WTC11 (cell line): ENCODE measurements at regions not wholly inside any gene's neighbourhood (a gene's known extent, or its start where the extent isn't known, plus 50 kb on each side); places are given as distances from the start of the nearest gene placed in this dataset.

Source experiments
- ATAC-seq: fragments of 200-7000 bp; cut with Tn5 transposase; 2 replicates; pipeline ENCODE4 v1.10.0; 2021; ENCODE audit warnings: mild to moderate bottlenecking, moderate library complexity
- CTCF ChIA-PET: fragments of 300-600 bp; sonication (Branson Sonifier 250); formaldehyde crosslinking; loops from one replicate; lab custom pipeline; 2021; ENCODE audit warnings: antibody characterized with exemption; lab: Charles Lee
- POLR2A ChIA-PET: fragments of 350-600 bp; sonication (Branson Sonifier 250); formaldehyde crosslinking; loops from one replicate; lab custom pipeline; 2021; ENCODE audit warnings: antibody characterized with exemption; lab: Charles Lee
- DNase-seq: peaks from one replicate; pipeline ENCODE4 v3.0.0; 2021; ENCODE audit warnings: low spot score
- H3K27ac Mint-ChIP-seq: 2 replicates; pipeline ENCODE4 v1.8.0; 2021; ENCODE audit warnings: mixed read lengths
- H3K27me3 Mint-ChIP-seq: 2 replicates; pipeline ENCODE4 v1.8.0; 2021; ENCODE audit warnings: low read depth, mild to moderate bottlenecking, moderate library complexity, mixed read lengths
- H3K36me3 Mint-ChIP-seq: 2 replicates; pipeline ENCODE4 v1.8.0; 2021; ENCODE audit warnings: mixed read lengths
- H3K4me1 Mint-ChIP-seq: 2 replicates; pipeline ENCODE4 v1.8.0; 2022; ENCODE audit warnings: mixed read lengths
- H3K4me3 Mint-ChIP-seq: 2 replicates; pipeline ENCODE4 v1.8.0; 2021; ENCODE audit warnings: mild to moderate bottlenecking, moderate library complexity, mixed read lengths
- H3K9me3 Mint-ChIP-seq: 2 replicates; pipeline ENCODE4 v1.8.0; 2021; ENCODE audit warnings: mixed read lengths
- ATF3 ChIP-seq: sonication (generic); formaldehyde crosslinking; conservative IDR thresholded peaks from 2 replicates; pipeline ENCODE4 v1.8.1; 2022; ENCODE audit warnings: mild to moderate bottlenecking, missing genetic modification reagents
- CREM ChIP-seq: sonication (generic); formaldehyde crosslinking; IDR thresholded peaks from 2 replicates; pipeline ENCODE4 v1.8.1; 2022; ENCODE audit warnings: mild to moderate bottlenecking, missing genetic modification reagents, moderate library complexity
- GRHL2 ChIP-seq: fragments of 250-450 bp; sonication (Bioruptor Pico); IDR thresholded peaks from 2 replicates; pipeline ENCODE4 v1.8.0; 2022; ENCODE audit warnings: mild to moderate bottlenecking, moderate library complexity; ENCODE audit not compliant: insufficient replicate concordance, severe bottlenecking
- NFATC4 ChIP-seq: fragments of 250-450 bp; sonication (Bioruptor Pico); IDR thresholded peaks from 2 replicates; pipeline ENCODE4 v1.9.0; 2021; ENCODE audit warnings: mild to moderate bottlenecking
- NFE2L1 ChIP-seq: sonication (generic); formaldehyde crosslinking; IDR thresholded peaks from 2 replicates; pipeline ENCODE4 v1.8.1; 2023; ENCODE audit warnings: missing genetic modification reagents
- NR3C1 ChIP-seq: sonication (generic); formaldehyde crosslinking; conservative IDR thresholded peaks from 2 replicates; pipeline ENCODE4 v1.8.1; 2023; ENCODE audit warnings: low read depth, mild to moderate bottlenecking, missing genetic modification reagents
- PREB ChIP-seq: sonication (generic); formaldehyde crosslinking; IDR thresholded peaks from 2 replicates; pipeline ENCODE4 v1.8.1; 2022; ENCODE audit warnings: mild to moderate bottlenecking, missing genetic modification reagents, moderate library complexity, borderline replicate concordance
- STAT6 ChIP-seq: sonication (generic); formaldehyde crosslinking; conservative IDR thresholded peaks from 2 replicates; pipeline ENCODE4 v1.8.1; 2023; ENCODE audit warnings: mild to moderate bottlenecking, low read depth, missing genetic modification reagents, moderate library complexity
- ZNF317 ChIP-seq: sonication (generic); formaldehyde crosslinking; IDR thresholded peaks from 2 replicates; pipeline ENCODE4 v1.8.1; 2023; ENCODE audit warnings: low read depth, mild to moderate bottlenecking, moderate library complexity, missing genetic modification reagents, borderline replicate concordance
- TF ChIP-seq, protein P1 (sequence below): sonication (generic); formaldehyde crosslinking; IDR thresholded peaks from 2 replicates; pipeline ENCODE4 v1.8.1; 2023; ENCODE audit warnings: mild to moderate bottlenecking, missing genetic modification reagents, moderate library complexity
- TF ChIP-seq, protein P2 (sequence below): sonication (generic); formaldehyde crosslinking; IDR thresholded peaks from 2 replicates; pipeline ENCODE4 v1.8.0; 2022; ENCODE audit warnings: mild to moderate bottlenecking, missing genetic modification reagents
- TF ChIP-seq, protein P3 (sequence below): sonication (generic); formaldehyde crosslinking; IDR thresholded peaks from 2 replicates; pipeline ENCODE4 v1.8.1; 2022; ENCODE audit warnings: missing genetic modification reagents, borderline replicate concordance
- TF ChIP-seq, protein P4 (sequence below): sonication (generic); formaldehyde crosslinking; IDR thresholded peaks from 2 replicates; pipeline ENCODE4 v1.8.0; 2023; ENCODE audit warnings: mild to moderate bottlenecking, missing genetic modification reagents
- TF ChIP-seq, protein P5 (sequence below): sonication (generic); formaldehyde crosslinking; IDR thresholded peaks from 2 replicates; pipeline ENCODE4 v1.8.1; 2023; ENCODE audit warnings: mild to moderate bottlenecking, missing genetic modification reagents, borderline replicate concordance
- TF ChIP-seq, protein P6 (sequence below): sonication (generic); formaldehyde crosslinking; IDR thresholded peaks from 2 replicates; pipeline ENCODE4 v1.8.1; 2022; ENCODE audit warnings: mild to moderate bottlenecking, moderate library complexity, missing genetic modification reagents

DNA sequence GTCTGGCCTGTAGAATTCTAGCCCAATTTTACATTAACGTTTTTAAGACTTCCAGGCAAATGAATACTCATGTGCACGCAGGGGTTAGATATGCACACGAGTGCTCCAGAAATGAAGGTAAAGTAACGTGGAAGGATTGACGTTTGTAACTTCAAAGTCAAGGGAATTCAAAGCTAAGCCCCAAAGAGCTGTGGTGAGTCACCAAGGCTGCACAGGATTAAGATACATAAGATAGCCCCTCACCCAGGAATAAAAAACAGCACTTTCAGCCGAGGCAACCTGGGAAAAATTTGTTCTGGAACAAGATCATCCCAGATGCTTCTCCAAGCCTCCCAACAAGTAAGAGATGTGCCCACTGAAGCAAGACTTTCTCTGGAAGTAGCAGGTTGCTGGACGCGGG lies 259.6 kb upstream of the PLXNA2 start (continued):
- no peak for TF ChIP-seq ATF3 (CRISPR knock-in tag)
- no peak for TF ChIP-seq CREM
- TF ChIP-seq, protein P1, sequence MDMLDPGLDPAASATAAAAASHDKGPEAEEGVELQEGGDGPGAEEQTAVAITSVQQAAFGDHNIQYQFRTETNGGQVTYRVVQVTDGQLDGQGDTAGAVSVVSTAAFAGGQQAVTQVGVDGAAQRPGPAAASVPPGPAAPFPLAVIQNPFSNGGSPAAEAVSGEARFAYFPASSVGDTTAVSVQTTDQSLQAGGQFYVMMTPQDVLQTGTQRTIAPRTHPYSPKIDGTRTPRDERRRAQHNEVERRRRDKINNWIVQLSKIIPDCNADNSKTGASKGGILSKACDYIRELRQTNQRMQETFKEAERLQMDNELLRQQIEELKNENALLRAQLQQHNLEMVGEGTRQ (CRISPR knock-in tag): no peak
- no peak for TF ChIP-seq NFE2L1 (CRISPR knock-in tag)
- TF ChIP-seq, protein P2, sequence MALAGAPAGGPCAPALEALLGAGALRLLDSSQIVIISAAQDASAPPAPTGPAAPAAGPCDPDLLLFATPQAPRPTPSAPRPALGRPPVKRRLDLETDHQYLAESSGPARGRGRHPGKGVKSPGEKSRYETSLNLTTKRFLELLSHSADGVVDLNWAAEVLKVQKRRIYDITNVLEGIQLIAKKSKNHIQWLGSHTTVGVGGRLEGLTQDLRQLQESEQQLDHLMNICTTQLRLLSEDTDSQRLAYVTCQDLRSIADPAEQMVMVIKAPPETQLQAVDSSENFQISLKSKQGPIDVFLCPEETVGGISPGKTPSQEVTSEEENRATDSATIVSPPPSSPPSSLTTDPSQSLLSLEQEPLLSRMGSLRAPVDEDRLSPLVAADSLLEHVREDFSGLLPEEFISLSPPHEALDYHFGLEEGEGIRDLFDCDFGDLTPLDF (CRISPR knock-in tag): no peak
- TF ChIP-seq, protein P3, sequence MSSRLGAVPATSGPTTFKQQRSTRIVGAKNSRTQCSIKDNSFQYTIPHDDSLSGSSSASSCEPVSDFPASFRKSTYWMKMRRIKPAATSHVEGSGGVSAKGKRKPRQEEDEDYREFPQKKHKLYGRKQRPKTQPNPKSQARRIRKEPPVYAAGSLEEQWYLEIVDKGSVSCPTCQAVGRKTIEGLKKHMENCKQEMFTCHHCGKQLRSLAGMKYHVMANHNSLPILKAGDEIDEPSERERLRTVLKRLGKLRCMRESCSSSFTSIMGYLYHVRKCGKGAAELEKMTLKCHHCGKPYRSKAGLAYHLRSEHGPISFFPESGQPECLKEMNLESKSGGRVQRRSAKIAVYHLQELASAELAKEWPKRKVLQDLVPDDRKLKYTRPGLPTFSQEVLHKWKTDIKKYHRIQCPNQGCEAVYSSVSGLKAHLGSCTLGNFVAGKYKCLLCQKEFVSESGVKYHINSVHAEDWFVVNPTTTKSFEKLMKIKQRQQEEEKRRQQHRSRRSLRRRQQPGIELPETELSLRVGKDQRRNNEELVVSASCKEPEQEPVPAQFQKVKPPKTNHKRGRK: no peak
- TF ChIP-seq, protein P4, sequence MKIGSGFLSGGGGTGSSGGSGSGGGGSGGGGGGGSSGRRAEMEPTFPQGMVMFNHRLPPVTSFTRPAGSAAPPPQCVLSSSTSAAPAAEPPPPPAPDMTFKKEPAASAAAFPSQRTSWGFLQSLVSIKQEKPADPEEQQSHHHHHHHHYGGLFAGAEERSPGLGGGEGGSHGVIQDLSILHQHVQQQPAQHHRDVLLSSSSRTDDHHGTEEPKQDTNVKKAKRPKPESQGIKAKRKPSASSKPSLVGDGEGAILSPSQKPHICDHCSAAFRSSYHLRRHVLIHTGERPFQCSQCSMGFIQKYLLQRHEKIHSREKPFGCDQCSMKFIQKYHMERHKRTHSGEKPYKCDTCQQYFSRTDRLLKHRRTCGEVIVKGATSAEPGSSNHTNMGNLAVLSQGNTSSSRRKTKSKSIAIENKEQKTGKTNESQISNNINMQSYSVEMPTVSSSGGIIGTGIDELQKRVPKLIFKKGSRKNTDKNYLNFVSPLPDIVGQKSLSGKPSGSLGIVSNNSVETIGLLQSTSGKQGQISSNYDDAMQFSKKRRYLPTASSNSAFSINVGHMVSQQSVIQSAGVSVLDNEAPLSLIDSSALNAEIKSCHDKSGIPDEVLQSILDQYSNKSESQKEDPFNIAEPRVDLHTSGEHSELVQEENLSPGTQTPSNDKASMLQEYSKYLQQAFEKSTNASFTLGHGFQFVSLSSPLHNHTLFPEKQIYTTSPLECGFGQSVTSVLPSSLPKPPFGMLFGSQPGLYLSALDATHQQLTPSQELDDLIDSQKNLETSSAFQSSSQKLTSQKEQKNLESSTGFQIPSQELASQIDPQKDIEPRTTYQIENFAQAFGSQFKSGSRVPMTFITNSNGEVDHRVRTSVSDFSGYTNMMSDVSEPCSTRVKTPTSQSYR (CRISPR knock-in tag): no peak

- H3K36me3 Mint-ChIP-seq: no peaks in the 10 kb centered on the region
- H3K27ac Mint-ChIP-seq: no peak overlapping the region
- H3K4me3 Mint-ChIP-seq: no peak overlapping the region
- H3K9me3 Mint-ChIP-seq: no peaks in the 10 kb centered on the region
- H3K4me1 Mint-ChIP-seq: peaks cover 7% of the 10 kb centered on the region; the same call in 1 of the 2 replicates
- ChIA-PET CTCF (no interaction called here), POLR2A (no interaction called here)
- no peak for DNase-seq
- ATAC-seq: no peak
- H3K27me3 Mint-ChIP-seq: peaks cover 3% of the 10 kb centered on the region; the same call in 1 of the 2 replicates
- no peak for TF ChIP-seq NR3C1 (CRISPR knock-in tag)
- TF ChIP-seq, protein P5, sequence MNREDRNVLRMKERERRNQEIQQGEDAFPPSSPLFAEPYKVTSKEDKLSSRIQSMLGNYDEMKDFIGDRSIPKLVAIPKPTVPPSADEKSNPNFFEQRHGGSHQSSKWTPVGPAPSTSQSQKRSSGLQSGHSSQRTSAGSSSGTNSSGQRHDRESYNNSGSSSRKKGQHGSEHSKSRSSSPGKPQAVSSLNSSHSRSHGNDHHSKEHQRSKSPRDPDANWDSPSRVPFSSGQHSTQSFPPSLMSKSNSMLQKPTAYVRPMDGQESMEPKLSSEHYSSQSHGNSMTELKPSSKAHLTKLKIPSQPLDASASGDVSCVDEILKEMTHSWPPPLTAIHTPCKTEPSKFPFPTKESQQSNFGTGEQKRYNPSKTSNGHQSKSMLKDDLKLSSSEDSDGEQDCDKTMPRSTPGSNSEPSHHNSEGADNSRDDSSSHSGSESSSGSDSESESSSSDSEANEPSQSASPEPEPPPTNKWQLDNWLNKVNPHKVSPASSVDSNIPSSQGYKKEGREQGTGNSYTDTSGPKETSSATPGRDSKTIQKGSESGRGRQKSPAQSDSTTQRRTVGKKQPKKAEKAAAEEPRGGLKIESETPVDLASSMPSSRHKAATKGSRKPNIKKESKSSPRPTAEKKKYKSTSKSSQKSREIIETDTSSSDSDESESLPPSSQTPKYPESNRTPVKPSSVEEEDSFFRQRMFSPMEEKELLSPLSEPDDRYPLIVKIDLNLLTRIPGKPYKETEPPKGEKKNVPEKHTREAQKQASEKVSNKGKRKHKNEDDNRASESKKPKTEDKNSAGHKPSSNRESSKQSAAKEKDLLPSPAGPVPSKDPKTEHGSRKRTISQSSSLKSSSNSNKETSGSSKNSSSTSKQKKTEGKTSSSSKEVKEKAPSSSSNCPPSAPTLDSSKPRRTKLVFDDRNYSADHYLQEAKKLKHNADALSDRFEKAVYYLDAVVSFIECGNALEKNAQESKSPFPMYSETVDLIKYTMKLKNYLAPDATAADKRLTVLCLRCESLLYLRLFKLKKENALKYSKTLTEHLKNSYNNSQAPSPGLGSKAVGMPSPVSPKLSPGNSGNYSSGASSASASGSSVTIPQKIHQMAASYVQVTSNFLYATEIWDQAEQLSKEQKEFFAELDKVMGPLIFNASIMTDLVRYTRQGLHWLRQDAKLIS (CRISPR knock-in tag): no peak
- TF ChIP-seq GRHL2 (CRISPR knock-in tag): no peak
- no peak for TF ChIP-seq STAT6 (CRISPR knock-in tag)
- TF ChIP-seq, protein P6, sequence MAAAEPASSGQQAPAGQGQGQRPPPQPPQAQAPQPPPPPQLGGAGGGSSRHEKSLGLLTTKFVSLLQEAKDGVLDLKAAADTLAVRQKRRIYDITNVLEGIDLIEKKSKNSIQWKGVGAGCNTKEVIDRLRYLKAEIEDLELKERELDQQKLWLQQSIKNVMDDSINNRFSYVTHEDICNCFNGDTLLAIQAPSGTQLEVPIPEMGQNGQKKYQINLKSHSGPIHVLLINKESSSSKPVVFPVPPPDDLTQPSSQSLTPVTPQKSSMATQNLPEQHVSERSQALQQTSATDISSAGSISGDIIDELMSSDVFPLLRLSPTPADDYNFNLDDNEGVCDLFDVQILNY: no peak
- TF ChIP-seq PREB (CRISPR knock-in tag): no peak
- TF ChIP-seq NFATC4 (CRISPR knock-in tag): no peak
- TF ChIP-seq ZNF317 (CRISPR knock-in tag): no peak
Measured at GRCh38 chr1:208506812-208507211, 262.6 kb upstream of the PLXNA2 start.
